ENCODE measurements at regions not wholly inside any gene's neighbourhood (a gene's known extent, or its start where the extent isn't known, plus 50 kb on each side); places are given as distances from the start of the nearest gene placed in this dataset.

DNA sequence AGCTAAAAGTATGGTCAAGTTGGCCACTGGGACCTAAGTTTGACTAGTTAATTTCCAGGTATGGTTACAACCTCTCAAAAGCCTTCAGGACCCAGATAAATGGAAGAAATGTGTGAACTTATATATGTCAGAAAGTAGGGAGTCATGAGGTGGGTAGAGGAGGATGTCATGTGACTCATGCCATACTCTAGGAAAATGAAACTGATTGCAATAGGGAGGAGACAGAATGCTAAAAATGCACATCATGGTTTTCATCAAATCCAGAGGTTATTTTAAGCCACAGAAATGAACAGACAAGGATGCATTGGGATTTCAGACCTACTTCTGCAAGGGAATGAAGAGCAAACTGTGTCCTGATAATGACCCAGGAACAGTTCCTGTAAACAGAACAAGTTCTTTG lies 310.0 kb downstream of the EDEM1 start:
- TF ChIP-seq POLR2A (IDR thresholded peaks at IDR 0.05): no peak
- TF ChIP-seq, protein P1, sequence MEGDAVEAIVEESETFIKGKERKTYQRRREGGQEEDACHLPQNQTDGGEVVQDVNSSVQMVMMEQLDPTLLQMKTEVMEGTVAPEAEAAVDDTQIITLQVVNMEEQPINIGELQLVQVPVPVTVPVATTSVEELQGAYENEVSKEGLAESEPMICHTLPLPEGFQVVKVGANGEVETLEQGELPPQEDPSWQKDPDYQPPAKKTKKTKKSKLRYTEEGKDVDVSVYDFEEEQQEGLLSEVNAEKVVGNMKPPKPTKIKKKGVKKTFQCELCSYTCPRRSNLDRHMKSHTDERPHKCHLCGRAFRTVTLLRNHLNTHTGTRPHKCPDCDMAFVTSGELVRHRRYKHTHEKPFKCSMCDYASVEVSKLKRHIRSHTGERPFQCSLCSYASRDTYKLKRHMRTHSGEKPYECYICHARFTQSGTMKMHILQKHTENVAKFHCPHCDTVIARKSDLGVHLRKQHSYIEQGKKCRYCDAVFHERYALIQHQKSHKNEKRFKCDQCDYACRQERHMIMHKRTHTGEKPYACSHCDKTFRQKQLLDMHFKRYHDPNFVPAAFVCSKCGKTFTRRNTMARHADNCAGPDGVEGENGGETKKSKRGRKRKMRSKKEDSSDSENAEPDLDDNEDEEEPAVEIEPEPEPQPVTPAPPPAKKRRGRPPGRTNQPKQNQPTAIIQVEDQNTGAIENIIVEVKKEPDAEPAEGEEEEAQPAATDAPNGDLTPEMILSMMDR (IDR thresholded peaks at IDR 0.05): no peak
- no peaks in the 10 kb centered on the region for H3K4me1 ChIP-seq
- H3K9me3 ChIP-seq: no peaks in the 10 kb centered on the region
- no peaks in the 10 kb centered on the region for H3K27me3 ChIP-seq
- no peak for DNase-seq
- H3K36me3 ChIP-seq: no peaks in the 10 kb centered on the region
- no peak overlapping the region for H3K27ac ChIP-seq
- intact Hi-C loops (cut with DNase I): no loop called here
- no peak overlapping the region for H3K4me3 ChIP-seq (replicated peaks in 1 of 3)

GRCh38 chr3:5498981-5499380 lies 311.5 kb downstream of the EDEM1 start:
- Histone ChIP-seq H3K9me3 (no peaks in the 10 kb centered on the region), H3K4me1 (no peaks in the 10 kb centered on the region), H3K27me3 (no peaks in the 10 kb centered on the region), H3K36me3 (no peaks in the 10 kb centered on the region), H3K27ac (no peak overlapping the region), H3K4me3 (replicated peaks in 1 of 3) (no peak overlapping the region)
- intact Hi-C loops (cut with DNase I): no loop called here
- no peak for DNase-seq
- 84 to 96% methylated on average over 2 of the region's 2 CpGs for WGBS, 2 donors
- no peak for TF ChIP-seq POLR2A (IDR thresholded peaks at IDR 0.05)
- TF ChIP-seq, protein P1 (IDR thresholded peaks at IDR 0.05): no peak

- TF ChIP-seq, protein P1 (IDR thresholded peaks at IDR 0.05): no peak
- TF ChIP-seq POLR2A (IDR thresholded peaks at IDR 0.05): no peak
- no peak overlapping the region for H3K4me3 ChIP-seq (replicated peaks in 1 of 3)
- no peaks in the 10 kb centered on the region for H3K9me3 ChIP-seq
- no peak for DNase-seq
- intact Hi-C loops (cut with DNase I): no loop called here
- no peaks in the 10 kb centered on the region for H3K27me3 ChIP-seq
- H3K4me1 ChIP-seq: no peaks in the 10 kb centered on the region
- H3K27ac ChIP-seq: no peak overlapping the region
- H3K36me3 ChIP-seq: no peaks in the 10 kb centered on the region
- WGBS, 2 donors: 56 to 73% methylated on average over 1 of the region's 1 CpG
Measured at GRCh38 chr3:5499404-5499803, 311.9 kb downstream of the EDEM1 start.

GRCh38 chr3:5503136-5503535 lies 315.6 kb downstream of the EDEM1 start:
- 77 to 82% methylated on average over 3 of the region's 3 CpGs for WGBS, 2 donors
- Histone ChIP-seq H3K9me3 (no peaks in the 10 kb centered on the region), H3K4me1 (no peaks in the 10 kb centered on the region), H3K36me3 (no peaks in the 10 kb centered on the region), H3K4me3 (replicated peaks in 1 of 3) (no peak overlapping the region), H3K27me3 (no peaks in the 10 kb centered on the region), H3K27ac (no peak overlapping the region)
- TF ChIP-seq, protein P1 (IDR thresholded peaks at IDR 0.05): no peak
- TF ChIP-seq POLR2A (IDR thresholded peaks at IDR 0.05): no peak
- no peak for DNase-seq
- intact Hi-C loops (cut with DNase I): no loop called here

DNA sequence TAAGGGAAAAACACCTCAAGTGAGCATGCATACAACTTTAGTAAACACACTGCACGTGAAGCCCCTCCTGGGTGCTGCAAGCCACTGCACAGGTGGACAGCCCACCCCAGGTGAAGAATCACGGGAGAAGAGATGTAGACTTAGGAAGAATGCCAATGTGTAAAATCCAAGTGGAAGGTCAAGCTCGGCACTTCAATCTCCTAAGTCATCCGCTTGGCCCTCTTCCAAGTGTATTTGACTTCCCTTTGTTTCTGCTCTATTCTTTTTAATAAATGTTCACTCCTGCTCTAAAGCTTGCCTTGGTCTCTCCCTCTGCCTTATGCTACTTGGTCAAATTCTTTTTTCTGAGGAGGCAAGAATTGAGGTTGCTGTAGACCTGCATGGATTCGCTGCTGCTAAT lies 316.6 kb downstream of the EDEM1 start:
- Histone ChIP-seq H3K9me3 (no peaks in the 10 kb centered on the region), H3K4me3 (replicated peaks in 1 of 3) (no peak overlapping the region), H3K27ac (no peak overlapping the region), H3K36me3 (no peaks in the 10 kb centered on the region), H3K4me1 (no peaks in the 10 kb centered on the region), H3K27me3 (no peaks in the 10 kb centered on the region)
- intact Hi-C loops (cut with DNase I): no loop called here
- WGBS, 2 donors: 62 to 64% methylated on average over 5 of the region's 5 CpGs
- TF ChIP-seq POLR2A (IDR thresholded peaks at IDR 0.05): no peak
- TF ChIP-seq, protein P1 (IDR thresholded peaks at IDR 0.05): no peak
- no peak for DNase-seq
